HepG2 (cell line): ENCODE measurements at regions not wholly inside any gene's neighbourhood (a gene's known extent, or its start where the extent isn't known, plus 50 kb on each side); places are given as distances from the start of the nearest gene placed in this dataset.

Experiments used
- EP300 ChIP-seq, 3 experiments: sonication (generic) in 1 of 3; formaldehyde crosslinking in 1 of 3; IDR thresholded peaks; 2 replicates each; pipeline versions ENCODE4 v1.5.1 to v1.6.1; 2011 to 2020; ENCODE audit warnings: low read depth in 2 of 3, low read length in 2 of 3, borderline replicate concordance in 1 of 3, improper control_type of control experiment in 1 of 3, mild to moderate bottlenecking in 1 of 3, missing genetic modification reagents in 1 of 3, moderate library complexity in 1 of 3
- GATAD2A ChIP-seq: IDR thresholded peaks from 2 replicates; pipeline ENCODE4 v1.6.1; 2016
- KIAA2018 ChIP-seq: sonication (generic); formaldehyde crosslinking; IDR thresholded peaks from 2 replicates; pipeline ENCODE4 v1.5.0; 2020; ENCODE audit warnings: mild to moderate bottlenecking, missing genetic modification reagents, borderline replicate concordance
- PBX3 ChIP-seq: sonication (generic); formaldehyde crosslinking; IDR thresholded peaks from 2 replicates; pipeline ENCODE4 v1.8.1; 2023; ENCODE audit warnings: missing genetic modification reagents, inconsistent platforms, borderline replicate concordance
- POLR2A ChIP-seq, 2 experiments: IDR thresholded peaks; 2 replicates each; pipeline ENCODE4 v1.6.1; 2011; ENCODE audit warnings: low read depth in 2 of 2, low read length in 2 of 2, mild to moderate bottlenecking in 1 of 2, moderate library complexity in 1 of 2; ENCODE audit not compliant: insufficient read depth in 1 of 2
- POLR2AphosphoS2 ChIP-seq: IDR thresholded peaks from 2 replicates; pipeline ENCODE4 v1.6.1; 2011; ENCODE audit warnings: low read depth, low read length, improper control_type of control experiment
- SAFB2 ChIP-seq: sonication (generic); formaldehyde crosslinking; IDR thresholded peaks from 2 replicates; pipeline ENCODE4 v1.5.1; 2020; ENCODE audit warnings: missing genetic modification reagents, low read depth, mild to moderate bottlenecking, borderline replicate concordance
- STAT5B ChIP-seq: sonication (generic); formaldehyde crosslinking; IDR thresholded peaks from 2 replicates; pipeline ENCODE4 v1.4.0; 2020; ENCODE audit warnings: missing genetic modification reagents
- TAF1 ChIP-seq: sonication (generic); formaldehyde crosslinking; IDR thresholded peaks from 2 replicates; pipeline ENCODE4 v1.4.0; 2020; ENCODE audit warnings: missing genetic modification reagents
- TP53 ChIP-seq: sonication (generic); formaldehyde crosslinking; conservative IDR thresholded peaks from 2 replicates; pipeline ENCODE4 v1.4.0; 2020; ENCODE audit warnings: missing genetic modification reagents
- USF2 ChIP-seq, 2 experiments: sonication (generic) in 1 of 2; formaldehyde crosslinking in 1 of 2; IDR thresholded peaks; 2 replicates each; pipeline versions ENCODE4 v1.5.1 to v1.6.1; 2011 to 2020; ENCODE audit warnings: borderline replicate concordance in 1 of 2, low read depth in 1 of 2, low read length in 1 of 2, mild to moderate bottlenecking in 1 of 2, missing genetic modification reagents in 1 of 2, moderate library complexity in 1 of 2
- ZBTB14 ChIP-seq: sonication (generic); formaldehyde crosslinking; IDR thresholded peaks from 2 replicates; pipeline ENCODE4 v1.4.0; 2020; ENCODE audit warnings: missing genetic modification reagents
- ZNF282 ChIP-seq: fragments of 450-650 bp; IDR thresholded peaks from 2 replicates; pipeline ENCODE4 v1.6.1; 2018; ENCODE audit not compliant: partially characterized antibody
- ZNF572 ChIP-seq: sonication (generic); formaldehyde crosslinking; IDR thresholded peaks from 2 replicates; pipeline ENCODE4 v1.5.1; 2020; ENCODE audit warnings: mild to moderate bottlenecking, missing genetic modification reagents

GRCh38 chr16:50455288-50455845, 86.6 kb upstream of the BRD7 start:
- TF ChIP-seq EP300 (IDR thresholded peaks at IDR 0.05; ENCODE audit: low read depth in 2 of 2, low read length in 2 of 2) = no peak
- TF ChIP-seq EP300 (CRISPR knock-in tag; IDR thresholded peaks at IDR 0.05; ENCODE audit: borderline replicate concordance) = no peak
- no peak for TF ChIP-seq GATAD2A (CRISPR knock-in tag)
- TF ChIP-seq ZNF572 (CRISPR knock-in tag) = no peak
- no peak for TF ChIP-seq STAT5B
- TF ChIP-seq ZBTB14 (CRISPR knock-in tag) = no peak
- no peak for TF ChIP-seq POLR2AphosphoS2
- no peak for TF ChIP-seq TP53
- no peak for TF ChIP-seq POLR2A (IDR thresholded peaks at IDR 0.05; ENCODE audit: insufficient read depth in 1 of 2, low read depth in 2 of 2, low read length in 2 of 2)
- no peak for TF ChIP-seq SAFB2 (CRISPR knock-in tag)
- TF ChIP-seq USF2 (IDR thresholded peaks at IDR 0.05; ENCODE audit: low read depth, low read length) = no peak
- no peak for TF ChIP-seq USF2 (CRISPR knock-in tag; IDR thresholded peaks at IDR 0.05; ENCODE audit: borderline replicate concordance)
- no peak for TF ChIP-seq ZNF282
- no peak for TF ChIP-seq PBX3
- no peak for TF ChIP-seq TAF1 (CRISPR knock-in tag)
- no peak for TF ChIP-seq KIAA2018 (CRISPR knock-in tag)
